DOHH2 (cell line): ENCODE measurements at regions not wholly inside any gene's neighbourhood (a gene's known extent, or its start where the extent isn't known, plus 50 kb on each side); places are given as distances from the start of the nearest gene placed in this dataset.

Source experiments
- H3F3A ChIP-seq: fragments of 200-600 bp; sonication (generic), shearing (Covaris generic); 2 replicates; pipeline ENCODE4 v1.6.0; 2016; ENCODE audit warnings: antibody characterized with exemption, mild to moderate bottlenecking; ENCODE audit not compliant: control insufficient read depth, insufficient read depth
- H3K27ac ChIP-seq: fragments of 200-600 bp; sonication (generic); 2 replicates; pipeline ENCODE4 v1.5.1; 2014; ENCODE audit warnings: low read depth, mild to moderate bottlenecking, low read length, moderate library complexity
- H3K27me3 ChIP-seq: fragments of 200-600 bp; sonication (generic); 2 replicates; pipeline ENCODE4 v1.6.1; 2014; ENCODE audit warnings: mild to moderate bottlenecking, low read length, mixed read lengths; ENCODE audit not compliant: control insufficient read depth
- H3K36me3 ChIP-seq: fragments of 200-600 bp; sonication (generic); 2 replicates; pipeline ENCODE4 v1.6.1; 2014; ENCODE audit warnings: mild to moderate bottlenecking, low read length, moderate library complexity, mixed read lengths; ENCODE audit not compliant: control insufficient read depth
- H3K4me1 ChIP-seq: fragments of 200-600 bp; sonication (generic); 2 replicates; pipeline ENCODE4 v1.6.1; 2014; ENCODE audit warnings: mild to moderate bottlenecking, low read length, mixed read lengths; ENCODE audit not compliant: control insufficient read depth
- H3K4me2 ChIP-seq: fragments of 200-600 bp; sonication (generic); 2 replicates; pipeline ENCODE4 v1.6.0; 2014; ENCODE audit warnings: mild to moderate bottlenecking, low read length, moderate library complexity
- H3K4me3 ChIP-seq: fragments of 200-600 bp; sonication (generic); 2 replicates; pipeline ENCODE4 v1.5.1; 2014; ENCODE audit warnings: mild to moderate bottlenecking, low read length, mixed read lengths
- H3K79me2 ChIP-seq: fragments of 200-600 bp; sonication (generic); 2 replicates; pipeline ENCODE4 v1.6.1; 2014; ENCODE audit warnings: mild to moderate bottlenecking, low read length, mixed read lengths; ENCODE audit not compliant: control insufficient read depth
- H3K9me2 ChIP-seq: fragments of 200-600 bp; sonication (generic); replicated peaks from 2 replicates; pipeline ENCODE4 v1.6.1; 2014; ENCODE audit warnings: mild to moderate bottlenecking, low read length, mixed read lengths; ENCODE audit not compliant: control insufficient read depth
- H3K9me3 ChIP-seq: fragments of 200-600 bp; sonication (generic); 2 replicates; pipeline ENCODE4 v1.6.1; 2014; ENCODE audit warnings: antibody characterized with exemption, low read length, mixed read lengths; ENCODE audit not compliant: control insufficient read depth, insufficient read depth
- H4K20me1 ChIP-seq: fragments of 200-600 bp; sonication (generic); 2 replicates; pipeline ENCODE4 v1.6.0; 2014; ENCODE audit warnings: low read depth, mild to moderate bottlenecking, antibody characterized with exemption, low read length, moderate library complexity; ENCODE audit not compliant: control insufficient read depth, insufficient read depth
- EZH2phosphoT487 ChIP-seq: fragments of 200-600 bp; sonication (generic); IDR thresholded peaks from 2 replicates; pipeline ENCODE4 v1.6.1; 2017; ENCODE audit warnings: borderline replicate concordance, mild to moderate bottlenecking, antibody characterized with exemption, low read length, moderate library complexity, mixed read lengths
- TF ChIP-seq, protein P1 (sequence below): fragments of 200-600 bp; sonication (generic); IDR thresholded peaks from one replicate; pipeline ENCODE4 v1.5.1; 2014; ENCODE audit warnings: antibody characterized with exemption, mild to moderate bottlenecking, low read depth, low read length; ENCODE audit not compliant: poor library complexity, severe bottlenecking

DNA sequence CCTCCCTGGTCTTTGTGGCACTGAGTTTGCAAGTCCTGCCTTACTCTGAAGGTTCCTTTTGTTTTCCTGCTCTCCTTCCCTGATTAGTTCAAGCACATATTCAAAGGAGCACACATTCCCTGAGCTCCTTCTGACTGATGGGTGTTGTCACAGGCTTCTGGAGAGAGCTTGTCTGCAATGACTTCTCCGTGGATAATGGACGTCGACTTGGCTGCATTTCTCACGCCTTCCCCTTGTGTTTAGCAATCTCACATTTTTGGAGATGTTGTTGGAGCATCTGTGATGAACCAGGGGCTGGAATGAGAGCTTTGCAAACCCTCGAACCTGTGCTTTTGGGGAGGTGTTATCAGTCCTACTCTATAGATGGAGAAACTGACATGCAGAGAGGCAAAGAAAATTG, 375.4 kb upstream of the PROK2 start:
- peaks cover 48% of the 10 kb centered on the region for H3K36me3 ChIP-seq
- peak overlapping the region; percentile 88 for H3K4me3 ChIP-seq
- no peak for TF ChIP-seq EZH2phosphoT487
- TF ChIP-seq, protein P1, sequence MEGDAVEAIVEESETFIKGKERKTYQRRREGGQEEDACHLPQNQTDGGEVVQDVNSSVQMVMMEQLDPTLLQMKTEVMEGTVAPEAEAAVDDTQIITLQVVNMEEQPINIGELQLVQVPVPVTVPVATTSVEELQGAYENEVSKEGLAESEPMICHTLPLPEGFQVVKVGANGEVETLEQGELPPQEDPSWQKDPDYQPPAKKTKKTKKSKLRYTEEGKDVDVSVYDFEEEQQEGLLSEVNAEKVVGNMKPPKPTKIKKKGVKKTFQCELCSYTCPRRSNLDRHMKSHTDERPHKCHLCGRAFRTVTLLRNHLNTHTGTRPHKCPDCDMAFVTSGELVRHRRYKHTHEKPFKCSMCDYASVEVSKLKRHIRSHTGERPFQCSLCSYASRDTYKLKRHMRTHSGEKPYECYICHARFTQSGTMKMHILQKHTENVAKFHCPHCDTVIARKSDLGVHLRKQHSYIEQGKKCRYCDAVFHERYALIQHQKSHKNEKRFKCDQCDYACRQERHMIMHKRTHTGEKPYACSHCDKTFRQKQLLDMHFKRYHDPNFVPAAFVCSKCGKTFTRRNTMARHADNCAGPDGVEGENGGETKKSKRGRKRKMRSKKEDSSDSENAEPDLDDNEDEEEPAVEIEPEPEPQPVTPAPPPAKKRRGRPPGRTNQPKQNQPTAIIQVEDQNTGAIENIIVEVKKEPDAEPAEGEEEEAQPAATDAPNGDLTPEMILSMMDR, result no peak
- no peaks in the 10 kb centered on the region for H3K9me3 ChIP-seq
- no peaks in the 10 kb centered on the region for H4K20me1 ChIP-seq
- H3F3A ChIP-seq, result peaks cover 51% of the 10 kb centered on the region
- peak overlapping the region; percentile 100 for H3K27ac ChIP-seq
- H3K4me2 ChIP-seq, result peak overlapping the region; percentile 99
- H3K79me2 ChIP-seq, result peaks cover 51% of the 10 kb centered on the region
- no peaks in the 10 kb centered on the region for H3K27me3 ChIP-seq
- H3K4me1 ChIP-seq, result peaks cover 80% of the 10 kb centered on the region
- H3K9me2 ChIP-seq, result no peaks in the 10 kb centered on the region

DNA sequence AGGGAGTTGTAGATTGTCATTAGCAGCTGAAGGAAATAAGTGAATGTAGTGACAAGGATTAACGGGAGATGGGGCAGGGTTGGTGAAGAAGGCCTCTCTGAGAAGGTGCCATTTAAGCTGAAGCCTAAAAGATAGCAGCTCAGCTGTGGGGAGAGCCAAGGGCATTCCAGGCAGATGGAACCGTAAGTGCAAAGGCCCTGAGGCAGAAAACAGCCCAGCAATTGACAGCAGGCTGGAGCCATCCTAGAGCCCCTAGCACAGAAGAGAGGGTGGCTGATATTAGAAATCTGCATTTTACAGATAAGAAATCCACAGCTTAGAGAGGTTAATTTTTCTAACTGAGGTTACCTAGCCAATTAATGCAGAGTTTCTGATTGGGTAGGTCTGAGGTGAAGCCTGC, 374.5 kb upstream of the PROK2 start:
- Histone ChIP-seq H3K9me3 (no peaks in the 10 kb centered on the region), H3F3A (peaks cover 49% of the 10 kb centered on the region), H3K9me2 (no peaks in the 10 kb centered on the region), H3K4me1 (peaks cover 72% of the 10 kb centered on the region), H3K27ac (peak overlapping the region; percentile 100), H3K4me3 (peak overlapping the region; percentile 88), H3K27me3 (no peaks in the 10 kb centered on the region), H3K4me2 (peak overlapping the region; percentile 99), H3K36me3 (peaks cover 40% of the 10 kb centered on the region), H3K79me2 (peaks cover 42% of the 10 kb centered on the region), H4K20me1 (no peaks in the 10 kb centered on the region)
- TF ChIP-seq, protein P1, result no peak
- no peak for TF ChIP-seq EZH2phosphoT487

DNA sequence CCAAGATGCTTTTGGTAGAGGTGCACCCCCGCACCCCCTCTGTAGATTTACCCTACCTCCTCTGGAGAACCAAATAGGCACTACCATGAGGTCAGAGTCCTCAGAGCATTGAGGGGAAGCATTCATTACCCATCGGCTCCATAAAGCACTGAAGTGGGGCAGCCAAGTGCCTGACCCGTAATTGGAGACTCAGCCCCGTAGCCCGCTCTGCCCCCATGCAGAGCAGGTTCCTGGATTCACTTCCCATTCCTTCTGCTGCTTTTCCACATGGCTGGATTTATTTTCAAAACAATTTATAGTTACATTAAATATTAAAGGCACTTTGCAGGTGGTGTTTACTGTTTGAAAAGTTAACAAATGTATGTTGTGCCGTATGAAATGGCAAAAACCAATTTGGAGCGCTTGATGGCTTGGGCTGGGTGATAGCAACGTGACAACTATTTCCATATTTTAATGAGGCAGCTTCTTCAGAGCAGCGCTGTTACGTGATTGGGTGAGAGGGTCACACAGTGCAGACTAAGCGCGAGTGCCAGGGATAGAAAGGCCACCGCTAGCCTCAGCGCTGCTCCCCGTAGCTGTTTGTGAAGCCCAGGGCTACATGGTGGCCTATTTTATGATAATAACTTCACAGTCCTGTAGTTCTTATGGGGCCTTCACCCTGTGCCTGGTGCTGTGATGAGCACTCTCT, 373.8 kb upstream of the PROK2 start:
- peaks cover 40% of the 10 kb centered on the region for H3K36me3 ChIP-seq
- H3K4me2 ChIP-seq, result peak overlapping the region; percentile 99
- H3F3A ChIP-seq, result peaks cover 45% of the 10 kb centered on the region
- no peaks in the 10 kb centered on the region for H4K20me1 ChIP-seq
- peaks cover 42% of the 10 kb centered on the region for H3K79me2 ChIP-seq
- H3K27ac ChIP-seq, result peak overlapping the region; percentile 100
- H3K9me3 ChIP-seq, result no peaks in the 10 kb centered on the region
- TF ChIP-seq EZH2phosphoT487, result no peak
- TF ChIP-seq, protein P1, result no peak
- H3K4me3 ChIP-seq, result peak overlapping the region; percentile 88
- peaks cover 67% of the 10 kb centered on the region for H3K4me1 ChIP-seq
- no peaks in the 10 kb centered on the region for H3K9me2 ChIP-seq
- H3K27me3 ChIP-seq, result no peaks in the 10 kb centered on the region
